SK-N-SH treated with all-trans-retinoic acid at 6 μM for 48 hours (cell line): ENCODE measurements at regions not wholly inside any gene's neighbourhood (a gene's known extent, or its start where the extent isn't known, plus 50 kb on each side); places are given as distances from the start of the nearest gene placed in this dataset.

Experiments
- ARNTL ChIP-seq: fragments of 450-650 bp; formaldehyde crosslinking; IDR thresholded peaks from 2 replicates; pipeline ENCODE4 v1.5.0; 2020; ENCODE audit warnings: low read depth, mild to moderate bottlenecking, moderate library complexity, borderline replicate concordance
- ESRRG ChIP-seq: fragments of 250-450 bp; sonication (Bioruptor Pico); IDR thresholded peaks from 2 replicates; pipeline ENCODE4 v1.6.1; 2021; ENCODE audit warnings: mild to moderate bottlenecking
- SNAI2 ChIP-seq: fragments of 250-450 bp; sonication (Bioruptor Pico); IDR thresholded peaks from 2 replicates; pipeline ENCODE4 v1.5.0; 2020; ENCODE audit warnings: mild to moderate bottlenecking, moderate library complexity
- ZFP3 ChIP-seq: fragments of 250-450 bp; sonication (Bioruptor Pico); IDR thresholded peaks from 2 replicates; pipeline ENCODE4 v1.5.0; 2020; ENCODE audit warnings: mild to moderate bottlenecking, moderate library complexity
- ZFP30 ChIP-seq: fragments of 450-650 bp; formaldehyde crosslinking; IDR thresholded peaks from 2 replicates; pipeline ENCODE4 v1.5.0; 2022; ENCODE audit warnings: mild to moderate bottlenecking, moderate library complexity
- TF ChIP-seq, protein P1 (sequence below): fragments of 250-450 bp; sonication (Bioruptor Pico); IDR thresholded peaks from 2 replicates; pipeline ENCODE4 v1.5.1; 2021; ENCODE audit warnings: mild to moderate bottlenecking, moderate library complexity

DNA sequence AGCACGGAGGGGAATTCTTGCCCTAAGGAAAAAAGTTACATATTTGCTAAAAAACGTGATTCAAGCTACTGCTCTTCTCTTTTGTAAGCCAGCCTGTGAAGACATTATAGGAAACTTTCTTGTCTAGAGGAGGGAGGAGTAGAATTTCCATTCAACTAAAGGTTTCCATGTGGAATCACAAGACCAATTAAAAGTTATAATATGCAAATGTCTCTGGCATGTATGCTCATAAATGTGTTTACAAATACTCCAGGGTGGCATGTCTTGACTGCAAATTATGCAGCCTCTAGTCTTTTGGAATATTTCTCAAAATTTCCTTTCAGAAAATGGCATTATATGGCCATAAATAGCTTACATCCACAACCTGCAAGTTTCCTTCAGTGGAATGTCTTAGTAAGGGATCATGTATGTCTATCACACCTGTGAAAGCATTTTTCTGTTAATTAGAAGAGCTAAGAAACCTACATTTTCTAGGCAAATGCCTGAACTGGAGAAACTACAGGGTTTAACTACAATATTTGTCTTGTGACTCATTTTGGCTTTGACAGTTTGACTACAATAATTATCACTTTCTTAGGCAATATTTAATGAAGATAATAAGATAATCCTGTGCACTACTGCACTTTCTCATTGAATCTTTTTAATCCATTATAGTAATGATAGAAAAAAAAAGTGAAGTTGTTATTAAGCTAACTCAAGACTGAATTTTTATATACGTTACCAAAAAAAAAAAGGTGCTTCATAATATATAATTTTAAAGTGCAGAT is 111.1 kb upstream of the C10orf90 start:
- no peak for TF ChIP-seq ZFP30
- no peak for TF ChIP-seq ESRRG
- TF ChIP-seq, protein P1, sequence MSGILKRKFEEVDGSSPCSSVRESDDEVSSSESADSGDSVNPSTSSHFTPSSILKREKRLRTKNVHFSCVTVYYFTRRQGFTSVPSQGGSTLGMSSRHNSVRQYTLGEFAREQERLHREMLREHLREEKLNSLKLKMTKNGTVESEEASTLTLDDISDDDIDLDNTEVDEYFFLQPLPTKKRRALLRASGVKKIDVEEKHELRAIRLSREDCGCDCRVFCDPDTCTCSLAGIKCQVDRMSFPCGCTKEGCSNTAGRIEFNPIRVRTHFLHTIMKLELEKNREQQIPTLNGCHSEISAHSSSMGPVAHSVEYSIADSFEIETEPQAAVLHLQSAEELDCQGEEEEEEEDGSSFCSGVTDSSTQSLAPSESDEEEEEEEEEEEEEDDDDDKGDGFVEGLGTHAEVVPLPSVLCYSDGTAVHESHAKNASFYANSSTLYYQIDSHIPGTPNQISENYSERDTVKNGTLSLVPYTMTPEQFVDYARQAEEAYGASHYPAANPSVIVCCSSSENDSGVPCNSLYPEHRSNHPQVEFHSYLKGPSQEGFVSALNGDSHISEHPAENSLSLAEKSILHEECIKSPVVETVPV (CRISPR knock-in tag) = no peak
- no peak for TF ChIP-seq SNAI2 (CRISPR knock-in tag)
- TF ChIP-seq ZFP3 = no peak
- no peak for TF ChIP-seq ARNTL (CRISPR knock-in tag)
